ENCODE measurements at regions not wholly inside any gene's neighbourhood (a gene's known extent, or its start where the extent isn't known, plus 50 kb on each side); places are given as distances from the start of the nearest gene placed in this dataset.
"Not testable (repeated sequence)": the region's sequence is repeated elsewhere in the genome, so short reads cannot be mapped to it uniquely, and the experiment has no call there.

GRCh38 chr2:64896572-64896971 is 92.6 kb upstream of the SLC1A4 start:
- DNase-seq (ENCODE audit: low read depth, low spot score); H4K20me1 ChIP-seq (replicated peaks; ENCODE audit: control insufficient read depth, extremely low read depth, insufficient read depth, low read length); H3K4me3 ChIP-seq (replicated peaks in 1 of 3; ENCODE audit: insufficient read depth in 1 of 3, low read depth in 1 of 3, low read length in 3 of 3); BruUV-seq (replicated peaks); H2AFZ ChIP-seq (ENCODE audit: low read depth, low read length); CTCF ChIA-PET; H3K27ac ChIP-seq (ENCODE audit: insufficient read depth, low read depth, low read length); H3K9me3 ChIP-seq (replicated peaks; ENCODE audit: control insufficient read depth, insufficient read depth, low read length); H3K27me3 ChIP-seq (ENCODE audit: control insufficient read depth in 2 of 2, insufficient read depth in 2 of 2, low read length in 2 of 2); H3K4me1 ChIP-seq (ENCODE audit: control insufficient read depth, extremely low read depth, insufficient read depth, low read length); dilution Hi-C loops (cut with MboI; ENCODE audit: extremely low pct_ligation_motif_present, low sequenced_read_pairs); intact Hi-C loops (cut with micrococcal nuclease); H3K4me2 ChIP-seq (ENCODE audit: insufficient read depth, low read length); H3K36me3 ChIP-seq (ENCODE audit: control insufficient read depth in 2 of 2, extremely low read depth in 1 of 2, insufficient read depth in 2 of 2, low read length in 2 of 2); POLR2A ChIA-PET; H3K9ac ChIP-seq (replicated peaks; ENCODE audit: extremely low read depth, insufficient read depth, low read length); H3K9me1 ChIP-seq (replicated peaks; ENCODE audit: control insufficient read depth, extremely low read depth, insufficient read depth, low read length); FAIRE-seq; H3K79me2 ChIP-seq (ENCODE audit: control insufficient read depth, insufficient read depth, low read length): not testable (repeated sequence)

DNA sequence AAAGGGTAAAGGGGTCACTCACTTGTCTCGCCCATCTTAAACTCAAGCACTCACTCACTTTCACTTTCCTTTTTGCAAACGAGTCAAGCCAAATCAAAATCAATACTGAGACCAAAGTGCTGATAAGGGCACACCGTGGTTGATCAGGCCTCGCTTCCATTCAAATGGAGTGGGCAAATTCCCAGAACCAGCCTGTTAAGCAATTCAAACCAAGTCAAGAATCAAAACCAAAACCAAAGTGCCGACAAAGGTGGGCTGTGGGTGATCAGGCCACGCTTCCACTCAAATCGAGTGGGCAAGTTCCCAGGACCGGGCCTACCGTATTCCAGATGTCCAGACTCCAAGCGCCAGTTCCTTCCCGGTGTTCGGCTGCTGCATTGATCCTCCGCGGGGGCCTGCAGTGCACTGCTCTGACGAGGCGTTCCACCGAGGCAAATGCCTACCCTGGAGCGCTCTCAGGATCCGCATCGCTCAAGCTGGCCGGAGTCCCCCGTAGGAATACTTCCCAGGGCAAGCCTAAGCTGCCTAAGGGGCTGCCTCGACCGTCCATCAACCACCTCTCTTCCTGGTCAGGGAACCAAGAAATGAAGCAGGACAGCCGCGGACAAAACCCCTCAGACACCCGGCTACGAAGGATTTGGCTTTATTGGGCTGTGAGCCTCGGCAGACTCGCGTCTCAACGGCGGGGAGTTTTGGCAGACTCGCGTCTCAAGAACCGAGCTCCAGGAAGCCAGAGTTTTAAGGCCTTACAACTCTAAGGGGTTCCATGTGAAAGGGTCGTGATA is 89.9 kb upstream of the SLC1A4 start:
- peaks cover 12 to 14% of the 10 kb centered on the region in 2 experiments for H3K27me3 ChIP-seq (ENCODE audit: control insufficient read depth in 2 of 2, insufficient read depth in 2 of 2, low read length in 2 of 2)
- H2AFZ ChIP-seq (ENCODE audit: low read depth, low read length) = no peak overlapping the region
- no peak overlapping the region for H3K9ac ChIP-seq (replicated peaks; ENCODE audit: extremely low read depth, insufficient read depth, low read length)
- ChIA-PET POLR2A (no interaction called here), CTCF (interaction anchor here (1.1 kb wide), 1 partner anchor 19 kb away, joined by 3 read pairs; no protein-coding TSS in a partner anchor)
- no peaks in the 10 kb centered on the region for H4K20me1 ChIP-seq (replicated peaks; ENCODE audit: control insufficient read depth, extremely low read depth, insufficient read depth, low read length)
- BruUV-seq (replicated peaks) = no TSS peak
- TF ChIP-seq CTCF (IDR thresholded peaks at IDR 0.05; ENCODE audit: extremely low read depth in 1 of 2, insufficient read depth in 1 of 2, low read depth in 1 of 2, low read length in 2 of 2) (no peak), FOS (IDR thresholded peaks at IDR 0.05; ENCODE audit: borderline replicate concordance, insufficient read depth, low read length) (no peak), MAX (IDR thresholded peaks at IDR 0.05; ENCODE audit: insufficient read depth, insufficient read length) (no peak), POLR2AphosphoS5 (IDR thresholded peaks at IDR 0.05; ENCODE audit: insufficient read depth, low read depth, low read length) (no peak), MYC (IDR thresholded peaks at IDR 0.05; ENCODE audit: low read depth, low read length) (no peak), EZH2 (IDR thresholded peaks at IDR 0.05; ENCODE audit: borderline replicate concordance, low read depth, low read length, severe bottlenecking) (no peak), JUN (IDR thresholded peaks at IDR 0.05; ENCODE audit: borderline replicate concordance, insufficient read depth, insufficient read length, low read depth) (no peak), GATA2 (IDR thresholded peaks at IDR 0.05; ENCODE audit: insufficient read depth, insufficient read length, low read depth, low read length) (no peak), POLR2A (IDR thresholded peaks at IDR 0.05; ENCODE audit: low read depth, low read length) (no peak)
- intact Hi-C loops (cut with micrococcal nuclease) (no loop called here), dilution Hi-C loops (cut with MboI; ENCODE audit: extremely low pct_ligation_motif_present, low sequenced_read_pairs) (no loop called here)
- H3K27ac ChIP-seq (ENCODE audit: insufficient read depth, low read depth, low read length) = no peak overlapping the region
- H3K79me2 ChIP-seq (ENCODE audit: control insufficient read depth, insufficient read depth, low read length) = no peaks in the 10 kb centered on the region
- H3K36me3 ChIP-seq (ENCODE audit: control insufficient read depth in 2 of 2, extremely low read depth in 1 of 2, insufficient read depth in 2 of 2, low read length in 2 of 2) = no peaks in the 10 kb centered on the region
- FAIRE-seq (no peak), DNase-seq (ENCODE audit: low read depth, low spot score) (no peak)
- no peaks in the 10 kb centered on the region for H3K4me1 ChIP-seq (ENCODE audit: control insufficient read depth, extremely low read depth, insufficient read depth, low read length)
- no peaks in the 10 kb centered on the region for H3K9me1 ChIP-seq (replicated peaks; ENCODE audit: control insufficient read depth, extremely low read depth, insufficient read depth, low read length)
- no peak overlapping the region for H3K4me2 ChIP-seq (ENCODE audit: insufficient read depth, low read length)
- H3K9me3 ChIP-seq (replicated peaks; ENCODE audit: control insufficient read depth, insufficient read depth, low read length) = no peaks in the 10 kb centered on the region
- H3K4me3 ChIP-seq (replicated peaks in 1 of 3; ENCODE audit: insufficient read depth in 1 of 3, low read depth in 1 of 3, low read length in 3 of 3) = no peak overlapping the region

Data from endothelial cell of umbilical vein (primary cell).